BJ (cell line): ENCODE measurements at regions not wholly inside any gene's neighbourhood (a gene's known extent, or its start where the extent isn't known, plus 50 kb on each side); places are given as distances from the start of the nearest gene placed in this dataset.

Experiments
- CTCF ChIA-PET: fragments of 350-600 bp; formaldehyde crosslinking; extraction: SDS; loops from one replicate; lab custom pipeline; 2021; ENCODE audit warnings: antibody characterized with exemption, inconsistent platforms; lab: Yijun Ruan, JAX
- POLR2A ChIA-PET: fragments of 300-600 bp; sonication (Branson Sonifier 250); formaldehyde crosslinking; extraction: SDS; loops from one replicate; lab custom pipeline; 2021; ENCODE audit warnings: antibody characterized with exemption; lab: Charles Lee
- DNase-seq: peaks from one replicate; pipeline ENCODE4 v3.0.0-alpha.2; 2011; ENCODE audit warnings: low read depth
- H3K27me3 ChIP-seq: 2 replicates; pipeline ENCODE4 v1.6.0; 2011; ENCODE audit warnings: low read length; ENCODE audit not compliant: control insufficient read depth, insufficient read depth
- H3K36me3 ChIP-seq: 2 replicates; pipeline ENCODE4 v1.5.1; 2011; ENCODE audit warnings: low read length; ENCODE audit not compliant: control insufficient read depth, insufficient read depth
- H3K4me3 ChIP-seq: 2 replicates; pipeline ENCODE4 v1.5.1; 2011; ENCODE audit warnings: low read depth, mild to moderate bottlenecking, control low read depth, low read length
- CTCF ChIP-seq: IDR thresholded peaks from 2 replicates; pipeline ENCODE4 v1.5.1; 2011; ENCODE audit warnings: low read depth, mild to moderate bottlenecking, control low read depth, inconsistent platforms, low read length, moderate library complexity; ENCODE audit not compliant: insufficient read depth

GRCh38 chr7:156160811-156161210, 348.5 kb upstream of the SHH start:
- TF ChIP-seq CTCF = no peak
- Histone ChIP-seq H3K4me3 (no peak overlapping the region), H3K27me3 (no peaks in the 10 kb centered on the region), H3K36me3 (no peaks in the 10 kb centered on the region)
- CTCF ChIA-PET = no interaction called here
- POLR2A ChIA-PET = no interaction called here
- no peak for DNase-seq

DNA sequence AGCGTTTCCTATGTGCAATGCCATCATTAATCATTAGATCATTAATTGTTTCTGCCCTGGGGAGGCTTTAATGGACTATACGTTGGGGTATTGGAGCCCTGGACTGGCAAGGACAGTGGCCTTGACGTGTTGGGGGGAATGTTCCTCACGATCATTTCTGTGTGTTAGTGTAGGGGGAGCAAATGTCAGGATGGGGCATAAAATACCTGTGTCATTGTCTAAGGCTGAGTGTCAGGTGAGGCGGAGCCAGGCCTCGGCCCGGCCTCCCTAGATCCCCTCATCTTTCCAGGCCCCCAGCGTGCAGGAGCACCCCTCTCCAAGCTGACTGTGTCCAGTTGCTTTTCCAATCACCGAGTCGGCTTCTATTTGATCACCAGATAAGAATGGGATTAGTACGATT, 346.4 kb upstream of the SHH start:
- CTCF ChIA-PET = no interaction called here
- Histone ChIP-seq H3K36me3 (no peaks in the 10 kb centered on the region), H3K27me3 (no peaks in the 10 kb centered on the region), H3K4me3 (no peak overlapping the region)
- no peak for TF ChIP-seq CTCF
- POLR2A ChIA-PET = no interaction called here
- no peak for DNase-seq

DNA sequence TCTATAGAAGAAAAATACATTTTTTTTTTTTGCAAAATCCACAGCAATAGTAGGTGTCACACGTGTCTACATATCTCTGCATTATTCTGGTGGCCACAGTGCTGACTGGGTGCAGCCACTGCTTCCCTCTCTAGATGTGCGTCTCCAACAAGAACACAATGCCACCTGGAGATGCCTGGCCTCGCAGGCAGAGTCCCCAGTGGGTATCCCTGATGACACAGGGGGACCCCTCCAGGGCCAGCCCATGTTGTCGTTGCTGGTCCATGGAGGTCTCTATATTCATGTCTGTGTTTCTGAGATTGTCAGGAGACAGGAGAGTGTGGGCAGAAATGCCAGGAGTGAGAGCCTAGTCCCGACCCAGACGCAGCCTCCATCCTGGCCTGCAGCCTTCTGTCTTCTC, 345.9 kb upstream of the SHH start:
- no peak overlapping the region for H3K4me3 ChIP-seq
- POLR2A ChIA-PET = no interaction called here
- no peak for DNase-seq
- TF ChIP-seq CTCF = no peak
- CTCF ChIA-PET = no interaction called here
- H3K27me3 ChIP-seq = no peaks in the 10 kb centered on the region
- no peaks in the 10 kb centered on the region for H3K36me3 ChIP-seq

- TF ChIP-seq CTCF = no peak
- H3K36me3 ChIP-seq = no peaks in the 10 kb centered on the region
- POLR2A ChIA-PET = no interaction called here
- CTCF ChIA-PET = no interaction called here
- no peak for DNase-seq
- H3K27me3 ChIP-seq = no peaks in the 10 kb centered on the region
- H3K4me3 ChIP-seq = no peak overlapping the region
These were observed 345.2 kb upstream of the SHH start for GRCh38 chr7:156157409-156158012.

DNA sequence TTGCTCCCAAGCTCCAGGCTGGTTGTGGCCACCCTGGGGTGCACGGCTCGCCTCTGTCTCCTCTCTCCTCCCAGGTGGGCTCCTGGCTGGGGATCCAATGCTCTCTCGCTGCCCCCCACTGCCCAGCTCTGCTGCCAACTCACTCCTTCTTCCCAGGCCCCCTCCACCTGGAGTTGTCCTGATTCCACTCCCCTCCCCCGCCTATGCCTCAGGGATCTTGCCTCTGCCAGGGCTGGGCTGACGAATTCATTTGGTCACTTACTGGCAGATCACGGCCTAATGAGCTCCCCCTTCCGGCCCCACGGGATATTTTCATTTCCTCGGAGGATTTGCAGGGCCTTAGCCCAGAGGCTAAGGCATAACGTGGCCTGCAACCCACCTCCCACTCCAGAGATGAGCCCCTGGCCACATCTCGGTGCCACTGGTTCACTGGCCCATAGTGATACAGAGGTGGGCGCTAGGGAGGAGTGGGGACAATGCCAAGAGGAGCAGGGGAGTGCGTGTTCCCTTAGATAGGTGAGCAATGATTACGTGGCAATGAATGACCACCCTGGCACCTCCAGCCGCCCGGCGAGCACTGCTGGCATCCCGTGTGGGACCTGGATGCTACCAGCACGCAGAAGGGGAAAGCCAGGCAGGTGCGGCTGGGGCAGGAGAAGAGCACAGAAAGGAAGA, 344.6 kb upstream of the SHH start:
- H3K4me3 ChIP-seq = no peak overlapping the region
- POLR2A ChIA-PET = no interaction called here
- no peaks in the 10 kb centered on the region for H3K27me3 ChIP-seq
- CTCF ChIA-PET = no interaction called here
- no peak for DNase-seq
- no peak for TF ChIP-seq CTCF
- no peaks in the 10 kb centered on the region for H3K36me3 ChIP-seq
